ENCODE measurements at regions not wholly inside any gene's neighbourhood (a gene's known extent, or its start where the extent isn't known, plus 50 kb on each side); places are given as distances from the start of the nearest gene placed in this dataset.

DNA sequence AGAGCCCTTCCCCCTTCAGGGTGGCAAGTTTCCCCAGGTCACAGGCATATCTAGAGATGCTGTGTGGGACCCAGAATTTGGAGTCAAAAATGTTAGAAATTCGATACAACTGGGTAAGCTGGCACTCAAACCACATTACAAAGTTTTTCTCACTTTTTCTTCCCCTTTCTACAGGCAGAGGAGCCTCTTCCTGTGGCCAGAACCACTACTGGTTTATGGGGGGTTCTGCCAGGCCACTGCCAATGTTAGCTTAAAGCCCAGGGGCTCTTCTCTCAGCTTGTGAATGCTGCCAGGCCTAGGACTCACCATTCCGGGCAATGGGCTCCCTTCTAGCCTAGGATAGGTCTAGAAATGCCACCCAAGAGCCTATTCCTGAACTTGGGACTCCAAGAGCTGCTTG is 617.9 kb upstream of the PHF14 start:
- TF ChIP-seq, protein P1, sequence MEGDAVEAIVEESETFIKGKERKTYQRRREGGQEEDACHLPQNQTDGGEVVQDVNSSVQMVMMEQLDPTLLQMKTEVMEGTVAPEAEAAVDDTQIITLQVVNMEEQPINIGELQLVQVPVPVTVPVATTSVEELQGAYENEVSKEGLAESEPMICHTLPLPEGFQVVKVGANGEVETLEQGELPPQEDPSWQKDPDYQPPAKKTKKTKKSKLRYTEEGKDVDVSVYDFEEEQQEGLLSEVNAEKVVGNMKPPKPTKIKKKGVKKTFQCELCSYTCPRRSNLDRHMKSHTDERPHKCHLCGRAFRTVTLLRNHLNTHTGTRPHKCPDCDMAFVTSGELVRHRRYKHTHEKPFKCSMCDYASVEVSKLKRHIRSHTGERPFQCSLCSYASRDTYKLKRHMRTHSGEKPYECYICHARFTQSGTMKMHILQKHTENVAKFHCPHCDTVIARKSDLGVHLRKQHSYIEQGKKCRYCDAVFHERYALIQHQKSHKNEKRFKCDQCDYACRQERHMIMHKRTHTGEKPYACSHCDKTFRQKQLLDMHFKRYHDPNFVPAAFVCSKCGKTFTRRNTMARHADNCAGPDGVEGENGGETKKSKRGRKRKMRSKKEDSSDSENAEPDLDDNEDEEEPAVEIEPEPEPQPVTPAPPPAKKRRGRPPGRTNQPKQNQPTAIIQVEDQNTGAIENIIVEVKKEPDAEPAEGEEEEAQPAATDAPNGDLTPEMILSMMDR (IDR thresholded peaks at IDR 0.05): no peak
- Mint-ChIP-seq H3K27me3 (ENCODE audit: low read depth in 3 of 3) (peaks cover 0 to 2% (median 0%) of the 10 kb centered on the region in 3 donors), H3K4me1 (no peaks in the 10 kb centered on the region), H3K9me3 (peaks cover 11 to 24% (median 15%) of the 10 kb centered on the region in 7 donors), H3K36me3 (no peaks in the 10 kb centered on the region), H3K27ac (no peak overlapping the region), H3K4me3 (no peak overlapping the region)
- peaks cover 12 to 19% of the 10 kb centered on the region in 2 donors for H3K9me3 ChIP-seq (replicated peaks in 1 of 2; ENCODE audit: control insufficient read depth in 1 of 2, insufficient read depth in 1 of 2, low read length in 2 of 2)
- intact Hi-C loops (cut with micrococcal nuclease): no loop called here
- H3K27me3 ChIP-seq (ENCODE audit: control insufficient read depth in 2 of 2, insufficient read depth in 2 of 2, low read length in 2 of 2): no peaks in the 10 kb centered on the region
- H3K36me3 ChIP-seq (replicated peaks in 1 of 2; ENCODE audit: control insufficient read depth in 1 of 2, insufficient read depth in 2 of 2, low read length in 2 of 2): no peaks in the 10 kb centered on the region
- no peaks in the 10 kb centered on the region for H3K79me2 ChIP-seq (ENCODE audit: insufficient read depth, low read length)
- H3K4me3 ChIP-seq (replicated peaks in 1 of 3; ENCODE audit: low read depth in 2 of 3, low read length in 3 of 3): no peak overlapping the region
- no peak for DNase-seq
- H3K27ac ChIP-seq (ENCODE audit: low read depth in 1 of 2, low read length in 2 of 2): no peak overlapping the region
- H3K4me1 ChIP-seq (ENCODE audit: control insufficient read depth in 1 of 2, insufficient read depth in 2 of 2, low read length in 2 of 2): no peaks in the 10 kb centered on the region
- H3K9ac ChIP-seq (ENCODE audit: insufficient read depth, low read length, poor library complexity, severe bottlenecking): no peak overlapping the region
- H2AFZ ChIP-seq (ENCODE audit: insufficient read depth, low read depth, low read length, poor library complexity, severe bottlenecking): no peak overlapping the region
- no peaks in the 10 kb centered on the region for H4K20me1 ChIP-seq (ENCODE audit: insufficient read depth, low read length)
- WGBS (ENCODE audit: insufficient coverage): 75% methylated on average over 1 of the region's 2 CpGs
- H3K4me2 ChIP-seq (replicated peaks; ENCODE audit: extremely low read depth, low read length, poor library complexity, severe bottlenecking): no peak overlapping the region

DNA sequence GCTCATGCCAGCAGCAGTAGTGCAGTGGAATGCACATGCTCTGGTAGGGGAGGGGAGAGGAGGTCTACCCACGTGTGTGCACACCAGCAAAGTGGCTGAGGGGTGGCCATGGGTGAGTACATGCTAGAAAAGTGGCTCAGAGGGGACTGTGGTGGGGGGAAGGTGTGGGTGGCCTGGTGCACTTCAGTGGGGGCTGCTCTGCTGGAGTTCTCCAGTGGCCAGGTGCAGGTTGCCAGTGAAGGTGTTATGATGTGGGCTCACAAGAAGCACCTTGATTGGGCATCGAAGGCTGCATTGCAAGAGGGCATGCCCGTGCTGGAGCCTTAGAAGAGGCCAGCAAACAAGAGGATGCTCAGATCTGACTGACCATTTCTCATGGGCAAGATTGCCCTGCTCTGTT is 613.6 kb upstream of the PHF14 start:
- Mint-ChIP-seq H3K4me1 (no peaks in the 10 kb centered on the region), H3K27ac (no peak overlapping the region), H3K36me3 (no peaks in the 10 kb centered on the region), H3K27me3 (ENCODE audit: low read depth in 3 of 3) (peaks cover 0 to 1% (median 0%) of the 10 kb centered on the region in 3 donors), H3K4me3 (no peak overlapping the region), H3K9me3 (peaks cover 8 to 24% (median 20%) of the 10 kb centered on the region in 7 donors)
- intact Hi-C loops (cut with micrococcal nuclease): no loop called here
- Histone ChIP-seq H3K27ac (ENCODE audit: low read depth in 1 of 2, low read length in 2 of 2) (no peak overlapping the region), H3K79me2 (ENCODE audit: insufficient read depth, low read length) (no peaks in the 10 kb centered on the region), H4K20me1 (ENCODE audit: insufficient read depth, low read length) (no peaks in the 10 kb centered on the region), H2AFZ (ENCODE audit: insufficient read depth, low read depth, low read length, poor library complexity, severe bottlenecking) (no peak overlapping the region), H3K9ac (ENCODE audit: insufficient read depth, low read length, poor library complexity, severe bottlenecking) (no peak overlapping the region), H3K27me3 (ENCODE audit: control insufficient read depth in 2 of 2, insufficient read depth in 2 of 2, low read length in 2 of 2) (no peaks in the 10 kb centered on the region), H3K4me1 (ENCODE audit: control insufficient read depth in 1 of 2, insufficient read depth in 2 of 2, low read length in 2 of 2) (no peaks in the 10 kb centered on the region), H3K4me2 (replicated peaks; ENCODE audit: extremely low read depth, low read length, poor library complexity, severe bottlenecking) (no peak overlapping the region), H3K36me3 (replicated peaks in 1 of 2; ENCODE audit: control insufficient read depth in 1 of 2, insufficient read depth in 2 of 2, low read length in 2 of 2) (no peaks in the 10 kb centered on the region), H3K4me3 (replicated peaks in 1 of 3; ENCODE audit: low read depth in 2 of 3, low read length in 3 of 3) (no peak overlapping the region), H3K9me3 (replicated peaks in 1 of 2; ENCODE audit: control insufficient read depth in 1 of 2, insufficient read depth in 1 of 2, low read length in 2 of 2) (peaks cover 19 to 24% of the 10 kb centered on the region in 2 donors)
- TF ChIP-seq, protein P1 (IDR thresholded peaks at IDR 0.05): no peak
- no peak for DNase-seq
- 76% methylated on average over 3 of the region's 3 CpGs for WGBS (ENCODE audit: insufficient coverage)
